ENCODE measurements at regions not wholly inside any gene's neighbourhood (a gene's known extent, or its start where the extent isn't known, plus 50 kb on each side); places are given as distances from the start of the nearest gene placed in this dataset.

GRCh38 chr16:7206469-7206868 lies 126.2 kb upstream of the RBFOX1 start:
- TF ChIP-seq POLR2A (IDR thresholded peaks at IDR 0.05): no peak
- TF ChIP-seq, protein P1, sequence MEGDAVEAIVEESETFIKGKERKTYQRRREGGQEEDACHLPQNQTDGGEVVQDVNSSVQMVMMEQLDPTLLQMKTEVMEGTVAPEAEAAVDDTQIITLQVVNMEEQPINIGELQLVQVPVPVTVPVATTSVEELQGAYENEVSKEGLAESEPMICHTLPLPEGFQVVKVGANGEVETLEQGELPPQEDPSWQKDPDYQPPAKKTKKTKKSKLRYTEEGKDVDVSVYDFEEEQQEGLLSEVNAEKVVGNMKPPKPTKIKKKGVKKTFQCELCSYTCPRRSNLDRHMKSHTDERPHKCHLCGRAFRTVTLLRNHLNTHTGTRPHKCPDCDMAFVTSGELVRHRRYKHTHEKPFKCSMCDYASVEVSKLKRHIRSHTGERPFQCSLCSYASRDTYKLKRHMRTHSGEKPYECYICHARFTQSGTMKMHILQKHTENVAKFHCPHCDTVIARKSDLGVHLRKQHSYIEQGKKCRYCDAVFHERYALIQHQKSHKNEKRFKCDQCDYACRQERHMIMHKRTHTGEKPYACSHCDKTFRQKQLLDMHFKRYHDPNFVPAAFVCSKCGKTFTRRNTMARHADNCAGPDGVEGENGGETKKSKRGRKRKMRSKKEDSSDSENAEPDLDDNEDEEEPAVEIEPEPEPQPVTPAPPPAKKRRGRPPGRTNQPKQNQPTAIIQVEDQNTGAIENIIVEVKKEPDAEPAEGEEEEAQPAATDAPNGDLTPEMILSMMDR (IDR thresholded peaks at IDR 0.05): no peak
- H3K27ac ChIP-seq: no peak overlapping the region
- DNase-seq (no peak), ATAC-seq (no peak)
- WGBS, 2 donors: 46 to 54% methylated on average over 4 of the region's 4 CpGs
- H3K27me3 ChIP-seq: no peaks in the 10 kb centered on the region
- H3K9me3 ChIP-seq: no peaks in the 10 kb centered on the region
- H3K4me3 ChIP-seq: no peak overlapping the region
- no peaks in the 10 kb centered on the region for H3K36me3 ChIP-seq (replicated peaks in 1 of 2; ENCODE audit: insufficient read depth in 1 of 2, low read depth in 2 of 2)
- H3K4me1 ChIP-seq: no peaks in the 10 kb centered on the region
- intact Hi-C loops (cut with DNase I): no loop called here

DNA sequence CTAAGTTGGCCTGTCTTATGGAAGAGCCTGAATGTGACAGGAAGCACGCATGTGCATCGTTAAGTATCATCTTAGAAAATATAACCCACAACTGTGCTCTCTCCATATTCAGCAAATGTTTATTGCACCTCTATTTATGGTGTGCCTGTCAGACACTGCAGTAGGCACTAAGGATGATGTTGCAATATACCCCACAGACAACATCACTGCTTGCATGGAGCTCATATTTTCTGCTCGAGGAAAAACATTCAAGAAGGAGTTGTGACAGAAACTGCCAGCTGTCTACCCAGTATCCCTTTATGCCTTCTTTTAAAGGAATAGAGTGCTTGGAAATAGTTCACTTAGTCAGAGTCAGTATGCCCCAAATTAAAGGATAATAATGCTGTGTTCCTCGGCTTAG lies 132.3 kb upstream of the RBFOX1 start:
- TF ChIP-seq POLR2A (IDR thresholded peaks at IDR 0.05): no peak
- TF ChIP-seq, protein P1 (IDR thresholded peaks at IDR 0.05): no peak
- Histone ChIP-seq H3K36me3 (replicated peaks in 1 of 2; ENCODE audit: insufficient read depth in 1 of 2, low read depth in 2 of 2) (no peaks in the 10 kb centered on the region), H3K9me3 (no peaks in the 10 kb centered on the region), H3K27me3 (no peaks in the 10 kb centered on the region), H3K27ac (no peak overlapping the region), H3K4me3 (no peak overlapping the region), H3K4me1 (no peaks in the 10 kb centered on the region)
- 41 to 59% methylated on average over 4 of the region's 4 CpGs for WGBS, 2 donors
- intact Hi-C loops (cut with DNase I): no loop called here
- DNase-seq (no peak), ATAC-seq (no peak)

GRCh38 chr16:7185689-7186088 lies 147.0 kb upstream of the RBFOX1 start:
- ATAC-seq (no peak), DNase-seq (no peak)
- H3K27ac ChIP-seq: no peak overlapping the region
- 52 to 59% methylated on average over 4 of the region's 4 CpGs for WGBS, 2 donors
- H3K9me3 ChIP-seq: no peaks in the 10 kb centered on the region
- no peaks in the 10 kb centered on the region for H3K4me1 ChIP-seq
- no peak overlapping the region for H3K4me3 ChIP-seq
- intact Hi-C loops (cut with DNase I): no loop called here
- no peaks in the 10 kb centered on the region for H3K27me3 ChIP-seq
- H3K36me3 ChIP-seq (replicated peaks in 1 of 2; ENCODE audit: insufficient read depth in 1 of 2, low read depth in 2 of 2): no peaks in the 10 kb centered on the region
- TF ChIP-seq, protein P1 (IDR thresholded peaks at IDR 0.05): no peak
- no peak for TF ChIP-seq POLR2A (IDR thresholded peaks at IDR 0.05)

DNA sequence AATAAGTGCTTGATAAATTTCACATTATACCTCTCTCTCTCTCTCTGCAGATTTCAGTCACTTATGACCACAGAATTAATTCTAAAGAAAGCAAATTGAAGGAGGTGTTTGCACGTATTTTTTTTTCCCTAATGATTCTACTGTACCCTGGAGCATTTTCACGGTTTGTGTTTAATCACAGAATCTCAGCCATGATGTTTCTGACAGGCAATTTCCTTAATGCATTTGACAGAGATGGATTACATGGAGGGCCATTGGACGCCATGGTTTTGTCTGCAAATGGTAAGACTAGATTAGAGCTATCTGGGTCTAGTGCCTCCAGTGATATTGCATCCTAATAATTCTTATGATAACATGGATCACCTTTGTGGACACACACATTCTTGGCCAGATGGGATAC lies 147.5 kb upstream of the RBFOX1 start:
- DNase-seq (no peak), ATAC-seq (no peak)
- 35 to 36% methylated on average over 3 of the region's 3 CpGs for WGBS, 2 donors
- H3K4me1 ChIP-seq: no peaks in the 10 kb centered on the region
- H3K9me3 ChIP-seq: no peaks in the 10 kb centered on the region
- H3K36me3 ChIP-seq (replicated peaks in 1 of 2; ENCODE audit: insufficient read depth in 1 of 2, low read depth in 2 of 2): no peaks in the 10 kb centered on the region
- intact Hi-C loops (cut with DNase I): no loop called here
- TF ChIP-seq, protein P1 (IDR thresholded peaks at IDR 0.05): no peak
- no peak for TF ChIP-seq POLR2A (IDR thresholded peaks at IDR 0.05)
- no peak overlapping the region for H3K4me3 ChIP-seq
- H3K27ac ChIP-seq: no peak overlapping the region
- H3K27me3 ChIP-seq: no peaks in the 10 kb centered on the region

- DNase-seq (no peak), ATAC-seq (no peak)
- no peak for TF ChIP-seq POLR2A (IDR thresholded peaks at IDR 0.05)
- TF ChIP-seq, protein P1 (IDR thresholded peaks at IDR 0.05): no peak
- H3K27ac ChIP-seq: no peak overlapping the region
- no peaks in the 10 kb centered on the region for H3K36me3 ChIP-seq (replicated peaks in 1 of 2; ENCODE audit: insufficient read depth in 1 of 2, low read depth in 2 of 2)
- intact Hi-C loops (cut with DNase I): no loop called here
- H3K4me1 ChIP-seq: no peaks in the 10 kb centered on the region
- no peaks in the 10 kb centered on the region for H3K9me3 ChIP-seq
- H3K4me3 ChIP-seq: no peak overlapping the region
- no peaks in the 10 kb centered on the region for H3K27me3 ChIP-seq
- 54 to 58% methylated on average over 3 of the region's 3 CpGs for WGBS, 2 donors
Observed at GRCh38 chr16:7183768-7184167, 148.9 kb upstream of the RBFOX1 start.
